Thymus (tissue), 11 donors: ENCODE measurements at regions not wholly inside any gene's neighbourhood (a gene's known extent, or its start where the extent isn't known, plus 50 kb on each side); places are given as distances from the start of the nearest gene placed in this dataset.

Source experiments
- DNase-seq, 9 donors: peaks; one replicate each; pipeline ENCODE4 v3.0.0-alpha.2; 2013; ENCODE audit warnings: low spot score in 9 of 9, low read depth in 6 of 9, missing footprints in 1 of 9
- H3K27ac ChIP-seq, 2 donors: one replicate each; pipeline ENCODE4 v1.5.1; 2013; ENCODE audit warnings: control low read depth in 1 of 2, low read depth in 1 of 2, low read length in 1 of 2, mild to moderate bottlenecking in 1 of 2, moderate library complexity in 1 of 2
- H3K27me3 ChIP-seq, 2 donors: one replicate each; pipeline ENCODE4 v1.5.1; 2013; ENCODE audit warnings: low read length in 1 of 2; ENCODE audit not compliant: control insufficient read depth in 2 of 2, insufficient read depth in 1 of 2
- H3K36me3 ChIP-seq, 2 donors: one replicate each; pipeline ENCODE4 v1.5.1; 2013; ENCODE audit warnings: low read length in 1 of 2, mild to moderate bottlenecking in 1 of 2, moderate library complexity in 1 of 2; ENCODE audit not compliant: control insufficient read depth in 2 of 2, insufficient read depth in 2 of 2
- H3K4me1 ChIP-seq, 2 donors: one replicate each; pipeline ENCODE4 v1.5.1; 2013; ENCODE audit warnings: low read length in 2 of 2; ENCODE audit not compliant: control insufficient read depth in 2 of 2, insufficient read depth in 2 of 2
- H3K4me3 ChIP-seq, 2 donors: one replicate each; pipeline ENCODE4 v1.5.1; 2013; ENCODE audit warnings: low read length in 2 of 2, control low read depth in 1 of 2, mild to moderate bottlenecking in 1 of 2
- H3K9me3 ChIP-seq, 2 donors: one replicate each; pipeline ENCODE4 v1.5.1; 2013; ENCODE audit warnings: low read length in 1 of 2, mild to moderate bottlenecking in 1 of 2; ENCODE audit not compliant: control insufficient read depth in 2 of 2, insufficient read depth in 1 of 2
- WGBS: extraction: QIAGEN DNeasy Blood & Tissue Kit; methylation state at CpG from one replicate; pipeline ENCODE4 v1.1.7; 2013; 5-methylcytosine and 5-hydroxymethylcytosine counted together
- donor health status: healthy.

DNA sequence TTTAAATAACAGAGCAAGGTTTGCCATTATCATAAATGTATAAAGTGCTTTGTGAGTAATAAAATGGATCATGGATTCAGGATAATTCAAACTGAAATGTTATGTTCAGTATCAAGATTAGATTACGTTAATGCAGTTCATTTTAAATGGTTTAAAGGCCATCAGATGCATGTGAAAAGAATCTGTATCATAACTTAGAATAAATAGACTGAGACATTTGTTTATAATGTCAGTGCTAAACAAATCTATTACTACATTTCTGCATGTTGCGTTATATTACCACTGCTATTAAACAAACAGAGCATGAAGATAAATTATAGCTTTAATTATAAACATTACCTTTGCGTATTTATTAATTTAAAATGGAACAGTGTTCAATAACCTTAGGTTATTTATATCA, 160.2 kb downstream of the TOX3 start:
- no peaks in the 10 kb centered on the region for H3K27me3 ChIP-seq
- DNase-seq = no peak
- H3K9me3 ChIP-seq = no peaks in the 10 kb centered on the region
- H3K27ac ChIP-seq = no peak overlapping the region
- WGBS = 91% methylated on average over 3 of the region's 3 CpGs
- H3K4me3 ChIP-seq = no peak overlapping the region
- H3K4me1 ChIP-seq = no peaks in the 10 kb centered on the region
- no peaks in the 10 kb centered on the region for H3K36me3 ChIP-seq

DNA sequence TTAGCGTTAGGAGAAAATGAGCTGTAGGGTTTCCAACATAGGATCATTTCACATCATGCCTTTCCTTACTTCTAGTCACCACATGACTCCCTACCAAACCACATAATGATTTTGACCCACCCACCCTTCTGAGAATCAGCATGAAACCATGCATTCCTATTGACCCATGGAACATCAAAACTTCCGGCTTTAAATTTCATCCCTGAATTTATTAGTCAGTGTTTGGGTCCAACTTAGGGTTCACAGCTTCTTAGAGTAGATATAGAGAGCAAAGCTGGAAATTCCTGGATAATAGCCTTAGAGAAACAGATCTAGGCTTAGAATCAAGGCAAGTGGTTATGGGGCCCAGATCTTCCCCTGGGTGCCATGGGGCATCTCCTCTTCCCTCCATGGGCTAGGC, 162.6 kb downstream of the TOX3 start:
- DNase-seq = no peak
- Histone ChIP-seq H3K4me3 (no peak overlapping the region), H3K9me3 (no peaks in the 10 kb centered on the region), H3K4me1 (no peaks in the 10 kb centered on the region), H3K27me3 (no peaks in the 10 kb centered on the region), H3K36me3 (no peaks in the 10 kb centered on the region), H3K27ac (no peak overlapping the region)
- 97% methylated on average over 2 of the region's 2 CpGs for WGBS

DNA sequence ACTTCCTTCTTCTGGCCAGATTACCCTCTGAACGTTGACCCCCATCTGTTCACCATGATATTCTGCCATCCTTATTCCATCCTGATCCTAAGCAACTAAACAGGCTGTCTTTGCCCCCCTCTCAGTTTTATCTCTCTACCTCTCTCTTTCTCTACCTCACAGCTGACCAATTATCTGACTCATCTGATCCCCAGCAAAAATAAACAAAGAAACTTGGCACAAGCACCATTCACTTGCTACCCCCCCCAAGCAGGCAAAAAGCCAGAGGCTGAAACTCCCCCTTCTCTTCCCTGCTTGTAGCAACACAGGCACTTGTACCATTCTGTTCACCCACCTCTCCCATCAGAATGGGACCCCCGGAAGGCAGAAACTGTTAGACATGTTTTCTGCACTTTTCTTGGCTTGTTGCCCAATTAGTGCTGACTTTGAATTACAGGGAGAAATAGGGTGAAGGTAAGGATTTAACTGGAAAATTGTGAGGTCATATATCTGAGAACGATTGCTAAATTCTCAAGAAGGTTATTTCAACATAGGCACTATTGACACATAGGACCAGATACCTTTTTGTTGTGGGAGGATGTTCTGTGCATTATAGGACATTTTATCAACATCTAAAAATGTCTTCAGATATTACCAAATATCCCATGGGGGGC, 163.2 kb downstream of the TOX3 start:
- Histone ChIP-seq H3K4me1 (no peaks in the 10 kb centered on the region), H3K9me3 (no peaks in the 10 kb centered on the region), H3K27ac (no peak overlapping the region), H3K27me3 (no peaks in the 10 kb centered on the region), H3K4me3 (no peak overlapping the region), H3K36me3 (no peaks in the 10 kb centered on the region)
- DNase-seq = no peak
- 77% methylated on average over 3 of the region's 3 CpGs for WGBS

DNA sequence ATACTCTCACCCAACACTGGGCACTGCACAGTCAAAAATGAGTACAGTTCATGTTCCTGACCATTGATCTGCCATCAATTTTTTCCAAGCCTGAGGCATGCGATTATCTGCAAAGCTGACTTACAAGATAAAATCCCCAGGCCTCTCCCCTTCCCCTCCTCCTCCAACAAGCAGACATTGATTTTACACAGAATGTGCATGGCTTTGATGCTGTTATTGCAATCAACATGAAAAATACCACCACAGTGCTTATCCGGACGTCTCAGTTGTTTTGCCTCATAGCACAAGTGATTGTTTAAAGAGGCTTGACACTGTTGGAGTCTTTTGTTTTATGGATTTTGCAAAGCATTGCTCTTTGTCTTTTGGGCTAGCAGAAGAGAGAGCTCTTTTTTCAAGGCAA, 163.8 kb downstream of the TOX3 start:
- no peaks in the 10 kb centered on the region for H3K36me3 ChIP-seq
- DNase-seq = no peak
- no peaks in the 10 kb centered on the region for H3K4me1 ChIP-seq
- no peaks in the 10 kb centered on the region for H3K27me3 ChIP-seq
- no peak overlapping the region for H3K4me3 ChIP-seq
- 59% methylated on average over 3 of the region's 3 CpGs for WGBS
- no peaks in the 10 kb centered on the region for H3K9me3 ChIP-seq
- H3K27ac ChIP-seq = no peak overlapping the region

DNA sequence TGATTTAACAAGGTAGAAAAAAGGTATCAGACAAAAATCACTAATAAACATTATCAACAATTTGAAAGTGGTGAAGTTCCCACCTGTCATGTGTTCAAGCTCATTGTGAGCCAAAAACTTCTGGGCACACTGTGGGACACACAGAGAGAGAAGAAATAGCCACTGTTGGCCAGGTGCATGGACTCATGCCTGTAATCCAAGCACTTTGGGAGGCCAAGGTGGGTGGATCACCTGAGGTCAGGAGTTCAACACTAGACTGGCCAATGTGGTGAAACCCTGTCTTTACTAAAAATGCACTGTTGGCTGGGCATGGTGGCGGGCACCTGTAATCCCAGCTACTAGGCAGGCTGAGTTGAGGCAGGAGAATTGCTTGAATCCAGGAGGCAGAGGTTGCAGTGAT, 167.4 kb downstream of the TOX3 start:
- Histone ChIP-seq H3K9me3 (no peaks in the 10 kb centered on the region), H3K36me3 (no peaks in the 10 kb centered on the region), H3K27ac (no peak overlapping the region), H3K27me3 (no peaks in the 10 kb centered on the region), H3K4me1 (no peaks in the 10 kb centered on the region), H3K4me3 (no peak overlapping the region)
- no peak for DNase-seq
- WGBS = 100% methylated on average over 1 of the region's 1 CpG

DNA sequence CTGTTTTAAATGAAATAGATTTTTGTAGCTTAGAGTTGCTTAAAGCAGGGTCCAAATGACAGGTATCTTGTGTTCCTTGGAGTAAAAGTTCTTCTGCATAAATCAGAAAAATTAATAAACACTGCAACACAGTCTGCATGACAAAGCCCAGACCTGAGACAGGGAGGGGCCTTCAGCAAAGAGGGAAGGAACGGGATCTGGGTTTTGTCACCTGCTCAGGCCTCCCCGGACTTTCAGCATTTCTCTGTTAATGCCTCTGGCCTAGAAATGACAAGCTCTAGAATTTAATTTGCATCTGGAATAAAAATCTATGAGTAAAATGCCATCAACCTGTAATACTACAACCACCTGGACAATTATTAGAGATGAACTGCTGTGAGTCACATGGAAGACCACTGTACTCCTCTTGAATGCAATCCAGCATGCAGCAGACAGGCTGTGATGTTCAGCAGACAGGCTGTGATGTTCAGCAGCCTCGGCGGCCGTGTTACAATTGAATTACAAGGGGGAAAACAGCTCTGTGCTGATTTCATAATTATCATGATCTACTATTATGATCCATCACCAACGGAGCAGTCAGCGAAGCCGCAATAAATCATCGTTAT, 170.2 kb downstream of the TOX3 start:
- no peak for DNase-seq
- no peak overlapping the region for H3K27ac ChIP-seq
- H3K4me3 ChIP-seq = no peak overlapping the region
- H3K36me3 ChIP-seq = no peaks in the 10 kb centered on the region
- WGBS = 91% methylated on average over 9 of the region's 9 CpGs
- H3K27me3 ChIP-seq = no peaks in the 10 kb centered on the region
- H3K9me3 ChIP-seq = no peaks in the 10 kb centered on the region
- H3K4me1 ChIP-seq = no peaks in the 10 kb centered on the region

DNA sequence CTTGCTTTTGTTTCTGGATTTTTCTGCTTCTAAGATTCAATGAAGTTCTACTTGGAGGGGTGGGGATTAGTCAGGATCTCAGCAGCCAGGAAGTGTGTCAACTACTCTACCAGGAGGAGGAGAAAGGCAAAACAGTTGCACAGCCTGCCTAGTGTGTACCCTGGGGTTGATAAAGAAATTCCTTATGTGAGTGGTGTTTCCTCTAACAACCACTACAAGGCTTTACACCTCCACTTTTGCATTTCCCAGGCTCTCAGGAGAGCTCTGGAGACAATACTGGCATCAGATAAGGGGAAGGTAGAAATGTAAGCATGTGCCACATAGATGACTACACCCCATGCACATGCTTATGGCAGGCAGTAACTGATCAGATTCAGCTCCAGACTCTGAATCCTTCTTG, 174.6 kb downstream of the TOX3 start:
- no peaks in the 10 kb centered on the region for H3K4me1 ChIP-seq
- H3K9me3 ChIP-seq = no peaks in the 10 kb centered on the region
- DNase-seq = no peak
- H3K27ac ChIP-seq = no peak overlapping the region
- H3K36me3 ChIP-seq = no peaks in the 10 kb centered on the region
- H3K4me3 ChIP-seq = no peak overlapping the region
- H3K27me3 ChIP-seq = no peaks in the 10 kb centered on the region

DNA sequence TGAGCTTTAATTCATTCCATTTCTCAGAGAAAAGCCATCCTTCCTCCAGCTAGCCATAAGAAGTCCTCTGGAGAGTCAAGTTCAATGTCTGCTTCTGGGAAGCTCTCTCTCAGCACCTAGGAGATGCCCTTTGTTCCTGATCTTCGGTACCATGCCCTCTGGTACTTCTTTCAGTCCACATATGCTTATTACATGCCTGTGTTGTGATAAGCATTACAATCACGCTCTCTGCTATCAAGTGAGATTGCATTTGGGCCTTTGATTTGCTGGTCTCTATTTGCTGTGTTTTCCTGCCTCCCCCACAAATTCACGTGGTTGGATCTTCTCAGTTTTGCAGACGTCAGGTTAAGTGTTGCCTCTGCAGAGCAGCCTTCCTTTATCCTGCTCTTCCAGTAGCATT, 178.1 kb downstream of the TOX3 start:
- WGBS = 80% methylated on average over 4 of the region's 4 CpGs
- Histone ChIP-seq H3K9me3 (no peaks in the 10 kb centered on the region), H3K4me3 (no peak overlapping the region), H3K27me3 (no peaks in the 10 kb centered on the region), H3K4me1 (no peaks in the 10 kb centered on the region), H3K36me3 (no peaks in the 10 kb centered on the region), H3K27ac (no peak overlapping the region)
- no peak for DNase-seq

DNA sequence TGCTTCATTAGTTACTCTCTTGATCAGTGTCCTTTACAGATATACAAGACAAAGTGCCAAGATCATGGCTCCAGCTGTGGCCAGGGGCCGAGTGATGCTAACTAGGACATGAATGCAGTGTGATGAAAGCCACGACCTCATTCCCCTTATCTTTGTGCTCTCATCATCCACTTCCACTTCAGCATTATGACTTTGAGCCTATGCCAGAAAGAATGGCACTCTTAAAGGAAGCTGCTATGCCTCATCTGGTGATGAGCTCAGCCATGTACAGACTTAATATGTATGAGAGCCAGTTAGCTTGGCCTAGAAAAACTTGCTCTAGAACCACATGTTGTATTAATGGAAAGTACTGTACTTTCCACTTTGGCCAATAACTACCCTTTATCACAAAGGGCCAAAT, 179.1 kb downstream of the TOX3 start:
- Histone ChIP-seq H3K9me3 (no peaks in the 10 kb centered on the region), H3K36me3 (no peaks in the 10 kb centered on the region), H3K27me3 (no peaks in the 10 kb centered on the region), H3K4me3 (no peak overlapping the region), H3K27ac (no peak overlapping the region), H3K4me1 (no peaks in the 10 kb centered on the region)
- DNase-seq = no peak
- WGBS = 68% methylated on average over 2 of the region's 2 CpGs
